Ecto neural progenitor cell (in vitro differentiated cells): ENCODE measurements at regions not wholly inside any gene's neighbourhood (a gene's known extent, or its start where the extent isn't known, plus 50 kb on each side); places are given as distances from the start of the nearest gene placed in this dataset.

Experiments used
- DNase-seq: peaks from one replicate; pipeline ENCODE4 v3.0.0-alpha.2; 2018; ENCODE audit warnings: low spot score

DNA sequence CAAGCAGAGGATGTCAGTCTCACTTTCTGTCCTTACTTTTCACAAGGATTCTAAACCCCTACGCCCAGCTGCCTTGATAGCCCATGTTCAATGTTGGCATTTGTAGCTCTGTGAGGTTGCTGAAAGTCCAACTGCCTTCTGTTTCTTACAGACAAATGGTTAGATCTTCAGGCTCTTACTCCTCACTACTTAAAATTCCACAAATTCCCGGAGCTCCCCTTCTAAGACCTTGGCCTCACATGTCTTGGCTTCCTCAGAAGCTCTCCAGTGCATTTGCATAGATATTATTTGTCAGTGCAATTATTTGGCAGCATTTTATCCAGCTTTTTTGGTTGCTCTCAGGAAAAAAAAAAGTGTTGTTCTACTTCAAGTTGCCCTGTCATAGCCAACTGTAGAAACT lies 453.7 kb upstream of the CELF4 start:
- DNase-seq = no peak

DNA sequence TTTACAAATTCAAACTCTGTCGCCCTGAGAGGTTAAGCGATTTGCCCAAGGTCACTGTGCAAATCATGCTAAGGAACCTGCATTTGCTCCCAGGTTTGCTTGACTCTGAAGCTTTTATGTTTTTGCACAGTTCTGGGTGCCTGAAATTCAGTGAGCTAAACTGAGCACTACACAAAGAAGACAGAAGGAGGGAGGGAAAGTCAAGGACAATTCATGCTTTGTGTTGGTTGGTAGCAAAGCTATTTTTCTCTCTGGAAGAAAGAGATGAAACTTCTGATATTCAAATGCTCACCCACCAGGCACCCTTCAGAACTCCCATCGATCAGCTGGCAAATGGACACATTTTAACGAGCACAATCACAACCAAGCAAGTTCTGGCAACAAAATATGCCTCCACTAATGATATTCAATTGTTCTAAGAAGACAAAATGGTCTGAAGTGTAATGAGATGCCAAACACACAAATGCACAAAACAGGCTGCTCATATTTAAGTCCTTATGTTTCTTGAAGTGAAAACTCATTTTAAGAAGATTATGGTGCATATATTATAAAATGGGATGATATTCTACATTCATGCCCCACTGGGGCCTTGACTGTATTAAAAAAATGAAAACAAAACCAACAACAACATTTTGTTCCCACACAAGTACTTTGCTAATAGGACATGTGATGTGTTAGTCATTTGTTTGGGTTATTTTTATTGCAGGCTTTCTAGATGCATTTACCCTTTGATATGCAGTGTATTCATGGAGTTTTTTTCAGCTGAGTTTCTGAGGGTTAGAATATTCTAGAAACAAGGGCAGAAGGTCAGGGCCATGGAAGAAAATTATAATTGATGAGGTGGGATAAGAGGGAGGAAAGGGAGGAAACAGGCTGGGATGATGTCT lies 445.6 kb upstream of the CELF4 start:
- no peak for DNase-seq

DNA sequence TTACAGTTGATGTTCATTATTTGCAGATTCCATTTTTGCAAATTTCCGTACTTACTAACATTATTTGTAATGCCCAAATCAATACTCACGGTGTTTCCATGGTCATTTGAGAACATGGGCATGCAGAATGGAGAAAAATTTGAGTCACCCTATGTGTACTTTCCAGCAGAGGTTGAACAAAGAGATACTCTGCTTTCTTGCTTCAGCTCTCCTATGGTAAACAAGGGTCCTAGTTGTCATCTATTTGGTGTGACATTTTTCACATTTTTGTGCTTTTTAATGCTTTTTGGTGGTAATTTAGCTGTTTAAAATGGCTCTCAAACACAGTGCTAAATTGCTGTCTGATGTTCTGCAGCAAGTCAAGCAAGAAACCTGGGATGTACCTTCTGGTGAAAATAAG lies 444.4 kb upstream of the CELF4 start:
- DNase-seq = no peak

DNA sequence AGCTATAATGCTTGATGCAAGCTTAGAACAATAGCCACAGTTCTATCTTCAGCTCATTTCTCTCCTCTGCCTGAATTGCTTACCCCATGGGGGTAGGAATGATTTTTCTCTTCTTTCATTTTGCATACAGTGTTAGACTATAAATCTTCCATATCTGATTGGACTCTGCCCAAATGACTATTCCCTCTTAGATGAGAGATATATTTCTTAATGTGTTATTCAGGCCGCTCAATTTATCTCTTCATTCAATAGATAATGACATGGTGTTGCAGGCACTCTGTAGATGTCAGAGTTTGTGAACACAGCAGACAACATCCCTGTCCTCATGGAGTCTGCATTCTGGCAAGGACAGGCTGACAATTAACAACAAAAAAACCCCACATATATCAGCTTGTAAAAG lies 443.7 kb upstream of the CELF4 start:
- no peak for DNase-seq

DNA sequence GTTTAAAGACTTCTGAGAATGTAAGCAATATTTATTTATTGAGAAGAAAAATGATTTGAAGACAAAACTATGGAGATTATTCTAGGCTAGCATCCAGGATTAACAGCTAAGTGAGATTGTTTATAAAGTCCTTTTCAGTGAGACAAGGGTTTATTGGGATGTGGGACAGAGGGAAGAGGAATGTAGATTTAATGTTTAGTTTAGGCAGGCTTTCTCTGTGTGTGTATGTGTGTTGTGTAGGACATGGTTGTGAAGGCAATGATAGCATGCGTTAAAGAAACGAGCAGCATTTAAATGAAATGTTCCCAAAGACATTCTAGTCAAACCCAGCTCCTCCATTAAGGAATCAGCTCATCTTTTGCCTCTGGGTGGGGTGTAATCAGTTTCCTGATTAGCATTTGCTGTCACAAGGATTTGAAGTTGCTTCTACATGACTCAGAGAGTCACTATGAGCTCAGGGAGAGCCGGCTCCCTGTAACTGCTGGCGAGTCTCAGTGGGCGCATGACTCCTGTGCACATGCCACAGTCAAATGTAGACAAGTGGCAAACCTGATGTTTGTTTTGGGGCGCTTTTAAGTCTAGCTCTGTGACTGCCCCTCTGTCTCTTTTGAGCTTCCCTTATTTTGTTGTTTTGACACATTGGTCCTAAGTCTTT lies 442.2 kb upstream of the CELF4 start:
- no peak for DNase-seq

DNA sequence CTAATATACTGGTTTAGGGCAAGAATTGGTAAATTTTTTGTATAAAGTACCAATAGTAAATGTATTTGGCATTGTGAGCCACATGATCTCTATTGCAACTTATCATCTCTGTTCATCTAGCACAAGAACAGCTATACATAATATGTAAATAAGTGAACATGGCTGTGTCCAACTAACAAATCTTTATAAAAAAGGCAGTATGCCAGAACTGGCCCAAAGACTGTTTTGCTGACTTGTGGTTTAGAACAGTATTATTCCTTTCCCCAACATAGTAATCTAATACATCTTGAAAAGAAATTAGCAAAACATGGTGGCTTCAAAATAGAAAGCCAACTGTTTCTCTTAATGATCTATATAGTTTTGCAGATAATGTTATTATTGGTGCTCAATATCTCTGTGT lies 441.4 kb upstream of the CELF4 start:
- DNase-seq = no peak

DNA sequence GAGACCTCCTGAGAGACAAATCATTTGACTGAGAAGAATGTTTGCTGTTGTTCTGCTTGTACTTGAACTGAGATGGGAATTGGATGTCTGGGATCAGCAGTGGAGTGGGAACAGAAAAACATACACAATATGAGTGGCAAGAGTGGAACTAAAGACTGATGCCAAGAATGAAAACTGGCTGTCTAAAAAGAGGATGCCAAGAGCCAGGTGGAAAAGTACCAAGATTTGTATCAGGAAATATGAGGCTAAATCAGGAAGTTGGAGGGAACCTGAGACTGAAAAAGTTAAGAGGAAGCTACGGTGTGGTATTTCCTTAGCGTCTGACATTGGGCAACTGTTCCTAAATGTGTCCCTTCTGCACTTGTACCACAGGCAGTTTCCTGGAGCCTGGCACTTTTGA lies 440.9 kb upstream of the CELF4 start:
- no peak for DNase-seq

DNA sequence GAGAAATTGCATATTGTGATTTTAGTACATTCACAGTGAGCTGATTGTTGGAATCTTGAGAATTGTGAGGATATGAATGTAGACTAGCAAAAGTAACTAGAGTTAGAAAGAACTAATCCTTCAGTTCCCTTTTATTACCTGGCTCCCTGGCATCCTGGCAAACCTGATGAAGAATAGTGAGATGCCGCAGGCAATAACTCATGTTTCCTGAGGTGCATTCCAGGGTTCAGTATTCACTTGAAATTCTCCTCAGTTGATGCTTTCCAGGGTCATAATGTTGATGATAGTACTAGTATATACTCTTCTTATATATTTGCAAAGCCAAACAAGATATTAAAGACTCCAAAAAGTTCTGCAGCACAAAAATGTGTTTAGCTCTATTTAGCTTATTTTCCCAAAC lies 432.1 kb upstream of the CELF4 start:
- DNase-seq = no peak

DNA sequence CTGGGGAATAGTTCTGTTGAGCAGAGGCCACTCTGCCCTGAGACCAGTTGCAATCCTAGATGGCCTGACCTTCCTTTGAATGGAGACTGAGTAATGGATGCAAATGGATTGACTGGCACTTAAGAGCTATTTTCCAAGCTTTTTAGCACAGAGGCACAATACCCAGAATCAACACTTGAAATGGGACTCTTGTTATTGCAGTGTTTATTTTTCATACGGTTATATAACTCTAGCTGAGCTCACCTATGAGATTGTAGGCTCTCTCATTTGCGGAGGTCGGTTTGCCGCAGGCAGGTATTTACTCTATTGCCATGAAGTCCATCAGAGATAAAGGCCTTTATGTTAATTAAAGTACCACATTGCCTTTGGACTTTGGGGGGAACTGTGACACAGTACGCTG lies 422.3 kb upstream of the CELF4 start:
- no peak for DNase-seq

DNA sequence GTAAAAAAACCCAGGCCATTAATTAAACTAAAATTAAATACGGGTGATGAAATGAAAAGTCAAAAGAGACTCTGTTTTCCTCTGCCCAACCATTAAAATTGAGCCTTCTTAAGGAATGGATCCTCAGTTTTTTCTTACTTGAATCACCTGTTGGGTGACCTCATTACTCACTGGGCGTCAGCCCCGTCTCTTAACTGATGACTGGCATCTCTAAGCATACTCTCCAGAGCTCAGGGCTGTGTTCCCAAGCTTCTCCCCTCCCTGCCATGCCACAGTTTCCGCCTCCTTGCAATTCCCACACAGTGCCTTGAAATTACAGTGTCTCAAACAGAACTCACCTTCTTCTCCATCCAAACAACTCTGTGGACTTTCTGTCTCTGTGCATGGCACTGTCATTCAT lies 421.1 kb upstream of the CELF4 start:
- no peak for DNase-seq

DNA sequence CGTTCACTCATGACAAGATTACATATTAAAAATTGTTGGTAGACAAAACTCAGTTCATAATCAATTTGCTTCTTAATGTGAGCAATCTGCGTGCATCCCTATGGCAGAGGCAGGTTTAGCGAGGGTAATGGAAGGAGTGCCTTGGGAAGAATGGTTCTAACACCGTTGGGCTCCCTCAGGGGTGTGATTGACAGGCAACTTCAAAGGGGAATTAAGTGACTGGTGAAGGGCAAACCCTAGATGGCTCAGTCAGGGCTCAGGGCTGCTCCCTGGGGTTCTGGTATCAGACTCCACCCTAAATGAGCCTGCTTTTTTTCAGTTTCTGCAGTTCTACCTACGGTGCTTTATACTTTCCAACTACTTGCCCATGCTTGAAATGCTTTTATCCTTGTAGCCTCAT lies 419.5 kb upstream of the CELF4 start:
- DNase-seq = peak; percentile 55

DNA sequence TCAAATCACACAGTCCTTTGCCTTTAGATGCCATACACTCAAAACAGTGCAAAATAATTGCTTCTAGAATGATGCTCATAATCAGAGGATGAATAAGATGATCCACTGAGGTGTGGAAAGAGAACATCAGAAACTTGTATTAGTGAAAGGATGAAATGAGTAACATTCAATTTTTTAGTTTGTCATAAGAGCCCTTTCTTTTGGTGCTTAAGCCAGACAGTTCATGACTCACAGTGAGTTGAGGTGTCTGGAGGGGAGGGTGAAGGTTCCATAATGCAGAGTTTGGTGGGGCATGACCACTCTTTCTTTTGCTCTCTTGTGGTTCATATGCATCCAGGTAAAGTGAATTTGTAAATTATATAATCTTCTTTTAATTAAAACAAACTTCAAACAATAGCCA lies 415.0 kb upstream of the CELF4 start:
- no peak for DNase-seq

DNA sequence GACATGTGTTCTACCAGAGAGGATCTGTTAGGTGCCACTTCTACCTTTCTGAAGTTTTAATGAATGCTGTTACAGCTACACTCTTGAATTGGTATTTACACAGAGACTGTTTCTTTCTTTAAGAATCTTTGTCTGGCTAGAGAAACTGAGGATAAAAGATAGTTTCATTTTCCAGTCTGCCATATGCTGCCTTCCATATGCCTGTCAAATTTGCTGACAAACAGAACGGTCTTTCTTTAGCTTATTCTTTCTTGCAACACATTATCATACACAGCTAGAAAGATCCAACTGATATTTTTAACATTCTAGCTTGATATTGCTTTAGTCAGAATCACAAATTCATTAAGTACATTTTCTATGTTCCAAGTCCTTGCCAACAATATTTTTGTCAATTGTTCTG lies 409.8 kb upstream of the CELF4 start:
- no peak for DNase-seq

DNA sequence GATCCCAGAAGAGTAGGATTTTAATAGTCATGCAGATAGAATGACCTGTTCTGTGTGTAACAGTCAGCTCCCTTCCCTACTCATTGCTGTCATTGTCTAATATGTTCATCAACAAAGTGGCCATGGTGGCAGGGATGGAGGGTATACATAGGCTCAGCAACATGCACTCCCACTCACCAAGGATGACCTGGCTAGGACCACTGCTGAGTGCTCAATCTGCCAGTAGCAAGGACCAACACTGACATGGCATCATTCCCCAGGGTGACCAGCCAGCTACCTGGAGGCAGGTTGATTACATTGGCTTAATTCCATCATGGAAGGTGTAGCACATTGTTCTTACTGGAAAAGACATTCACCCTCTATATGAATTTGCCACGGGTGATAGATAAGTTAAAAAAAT lies 401.7 kb upstream of the CELF4 start:
- no peak for DNase-seq

DNA sequence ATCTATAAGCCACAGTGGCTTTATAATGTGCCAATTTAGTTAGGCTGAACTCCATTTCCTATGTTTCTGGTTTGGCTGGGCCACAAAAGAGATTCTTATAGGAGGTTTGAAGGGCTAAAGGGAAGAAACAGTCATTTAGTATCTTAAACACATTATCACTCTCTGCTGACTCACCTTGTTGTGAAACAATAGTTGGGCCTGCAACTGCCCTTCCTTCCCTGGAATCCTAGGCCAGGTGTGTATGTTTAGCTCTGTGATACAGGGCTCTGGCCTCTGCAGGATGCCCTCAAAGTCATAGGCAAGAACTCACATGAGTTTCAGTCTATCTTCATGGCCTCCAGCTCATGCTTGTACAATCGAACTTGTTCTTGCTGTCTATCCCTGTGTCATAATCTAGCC lies 400.0 kb upstream of the CELF4 start:
- DNase-seq = no peak

DNA sequence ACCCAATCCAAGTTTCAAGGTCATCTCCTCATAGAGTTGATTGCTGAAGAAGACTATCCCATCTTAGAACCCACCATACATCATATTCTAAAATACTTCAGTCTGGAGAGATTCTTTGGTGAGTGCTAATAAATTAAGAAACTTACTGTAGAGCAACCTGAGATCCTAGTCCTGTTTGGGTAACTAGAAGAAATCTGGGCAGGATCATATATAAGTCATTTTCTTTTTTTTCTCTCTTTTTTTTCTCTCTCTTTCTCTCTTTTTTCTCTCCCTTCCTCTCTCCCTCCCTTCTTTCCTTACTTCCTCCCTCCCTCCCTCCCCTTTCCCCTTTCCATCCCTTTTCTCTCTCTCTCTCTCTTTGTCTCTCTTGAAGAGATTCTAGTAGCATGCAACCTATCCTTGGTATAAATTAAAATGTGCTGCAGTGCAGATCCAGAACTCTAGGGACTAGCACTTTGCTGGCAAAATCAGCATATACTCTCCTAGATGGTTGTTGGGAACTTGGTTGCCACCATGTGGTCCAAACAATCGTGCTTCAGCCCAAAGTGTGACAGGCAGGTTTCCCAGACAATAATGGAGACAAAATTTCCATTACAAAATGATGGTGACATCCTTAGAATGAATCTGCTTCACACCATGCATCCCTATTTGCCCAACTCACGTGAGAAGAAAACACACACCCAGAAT lies 399.4 kb upstream of the CELF4 start:
- no peak for DNase-seq

DNA sequence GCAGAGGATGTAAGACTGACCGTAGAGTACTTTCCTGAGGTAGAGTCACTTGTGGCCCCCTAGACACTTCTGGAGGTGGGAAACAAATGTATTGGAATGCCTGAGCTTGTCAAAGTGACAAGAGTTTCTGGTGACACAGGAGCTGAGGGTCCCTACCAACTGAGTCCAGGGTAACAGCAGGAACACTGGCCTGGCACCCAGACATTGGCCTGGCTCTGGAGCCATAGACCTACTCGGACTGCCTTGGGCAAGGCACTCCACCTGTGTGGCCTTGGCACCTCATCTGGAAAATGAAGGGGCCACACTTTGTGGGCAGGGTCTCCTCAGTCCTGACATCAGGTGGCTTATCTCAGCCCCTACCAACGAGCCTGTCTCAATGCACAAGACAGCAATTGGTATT lies 398.2 kb upstream of the CELF4 start:
- no peak for DNase-seq

DNA sequence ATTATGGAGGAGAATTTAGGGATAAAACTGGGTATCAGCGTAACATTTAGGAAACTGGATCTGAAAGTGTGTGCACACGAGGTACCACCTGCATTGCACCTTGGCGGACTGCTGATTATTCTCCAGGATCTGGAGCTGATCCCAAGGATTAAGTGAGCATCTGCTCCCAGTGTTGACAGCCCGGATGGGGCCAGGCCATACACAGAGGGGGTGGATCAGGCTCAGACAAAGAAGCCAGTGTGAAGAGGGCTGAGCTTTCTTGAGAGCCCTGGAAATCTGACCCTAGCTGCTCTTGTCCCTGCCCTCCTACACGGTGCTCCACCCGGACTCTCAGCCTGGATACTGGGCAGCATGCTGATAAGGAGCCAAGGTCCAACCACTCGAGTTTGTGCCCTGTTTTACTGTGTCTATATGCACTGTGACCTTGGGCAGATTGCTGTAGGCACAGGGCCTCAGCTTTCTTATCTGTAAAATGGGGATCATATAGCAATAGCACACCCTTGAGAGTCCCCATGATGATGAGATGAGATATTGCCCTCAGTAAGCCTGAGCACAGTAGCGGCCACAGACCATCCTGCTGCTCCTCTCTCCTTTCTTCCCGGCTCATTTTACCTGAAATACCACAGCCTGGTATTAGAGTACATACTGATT lies 396.8 kb upstream of the CELF4 start:
- no peak for DNase-seq

DNA sequence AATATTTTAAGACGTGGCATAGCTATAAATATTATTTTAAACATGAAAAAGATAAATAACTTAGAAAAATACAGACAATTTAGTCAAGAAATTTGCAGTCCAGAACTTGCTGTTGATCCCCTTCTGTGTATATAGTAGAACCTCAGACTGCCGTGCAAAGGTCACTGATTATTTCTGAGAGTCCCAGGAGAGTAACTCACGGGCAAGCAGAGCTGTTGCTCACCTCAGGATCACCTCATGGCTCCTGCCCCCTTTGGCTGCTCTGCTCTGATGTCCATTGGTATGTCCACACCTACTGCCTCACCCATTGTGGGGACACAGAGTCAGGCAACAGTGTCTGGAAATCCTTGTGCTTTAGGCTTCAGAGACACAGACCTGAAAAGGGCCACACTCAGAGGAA lies 392.9 kb upstream of the CELF4 start:
- no peak for DNase-seq

DNA sequence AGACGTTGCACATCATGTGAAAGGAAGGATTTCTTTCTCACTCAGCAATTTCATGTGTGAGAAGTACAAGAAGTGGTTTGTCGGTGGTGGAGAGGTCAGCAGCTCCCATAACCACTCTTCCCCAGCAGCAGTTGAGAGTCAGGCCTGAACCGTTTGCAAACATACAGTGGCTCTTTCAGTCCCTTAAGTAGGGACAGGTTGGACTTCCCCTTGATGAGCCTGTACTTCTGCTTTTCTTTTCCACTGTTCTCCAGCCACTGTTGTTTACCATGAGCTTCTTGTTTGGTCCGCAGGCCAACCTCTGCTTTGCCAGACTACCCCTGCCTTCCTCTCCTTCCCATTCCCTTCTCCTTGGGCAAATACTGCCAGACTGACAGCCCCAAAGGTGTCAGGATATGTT lies 391.3 kb upstream of the CELF4 start:
- DNase-seq = no peak

DNA sequence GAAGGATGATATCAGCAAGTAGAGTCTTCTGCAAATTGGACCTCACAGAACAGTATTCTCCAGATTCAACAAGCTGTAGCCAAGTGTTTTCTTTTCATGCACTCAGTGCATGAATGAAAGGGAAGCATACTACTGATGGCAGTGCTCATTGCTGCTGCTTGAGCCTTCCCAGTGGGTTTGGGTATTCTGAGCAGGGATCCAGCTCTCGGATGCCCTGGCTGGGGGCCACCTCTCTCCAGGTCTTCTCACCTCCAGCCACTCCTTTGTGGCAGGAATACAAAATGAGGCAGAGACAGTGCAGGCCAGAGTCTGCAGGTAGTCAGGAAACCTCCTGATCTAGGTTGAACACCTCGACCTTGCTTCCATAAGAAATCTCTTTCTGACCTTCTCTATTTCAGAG lies 390.4 kb upstream of the CELF4 start:
- DNase-seq = no peak

DNA sequence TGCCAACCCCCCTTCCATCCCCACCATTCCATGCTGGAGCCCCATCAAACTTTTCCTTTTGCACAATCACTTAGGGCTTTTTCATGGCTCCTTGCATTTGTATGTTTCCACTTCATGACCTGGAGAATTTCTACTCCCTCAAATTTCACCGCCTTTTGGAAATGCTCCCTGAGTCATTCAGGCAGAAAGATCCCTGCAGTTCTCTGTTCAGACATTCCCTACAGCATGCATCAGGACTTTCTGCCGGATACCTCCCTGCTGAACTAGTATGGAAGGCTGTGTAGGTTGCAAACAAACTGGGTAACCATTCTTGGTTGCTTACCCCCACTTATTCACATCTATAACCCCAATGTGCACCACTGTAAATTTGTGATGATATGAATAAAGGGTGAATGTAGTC lies 389.6 kb upstream of the CELF4 start:
- DNase-seq = no peak

DNA sequence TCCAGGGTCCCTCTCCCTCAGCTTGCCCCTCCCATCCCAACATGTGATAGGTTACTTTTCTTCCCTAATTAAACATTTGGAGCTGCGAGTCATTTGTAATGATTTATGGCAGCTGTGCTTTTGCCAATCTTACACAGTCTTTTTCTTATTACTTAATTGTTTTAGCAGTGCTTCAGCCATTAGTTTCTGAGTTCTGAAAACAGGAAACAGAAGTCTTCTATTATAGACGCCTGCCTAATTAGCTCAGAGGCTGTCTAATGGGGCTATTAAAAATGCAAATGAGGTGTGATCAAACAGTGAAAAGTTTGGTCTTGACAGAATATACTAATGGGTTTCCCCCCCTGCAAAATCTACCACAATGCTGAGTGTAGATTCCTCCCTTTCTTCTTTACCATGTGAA lies 388.3 kb upstream of the CELF4 start:
- no peak for DNase-seq
